ENCODE measurements at regions not wholly inside any gene's neighbourhood (a gene's known extent, or its start where the extent isn't known, plus 50 kb on each side); places are given as distances from the start of the nearest gene placed in this dataset.

- TF ChIP-seq REST (IDR thresholded peaks at IDR 0.05; ENCODE audit: low read depth) (no peak), EP300 (IDR thresholded peaks at IDR 0.05; ENCODE audit: borderline replicate concordance) (no peak), FOXM1 (IDR thresholded peaks at IDR 0.05; ENCODE audit: borderline replicate concordance, low read depth) (no peak)
These were observed 129.7 kb upstream of the CCND2 start for GRCh38 chr12:4143896-4144295.
